ENCODE measurements at regions not wholly inside any gene's neighbourhood (a gene's known extent, or its start where the extent isn't known, plus 50 kb on each side); places are given as distances from the start of the nearest gene placed in this dataset.
"Not testable (repeated sequence)": the region's sequence is repeated elsewhere in the genome, so short reads cannot be mapped to it uniquely, and the experiment has no call there.

DNA sequence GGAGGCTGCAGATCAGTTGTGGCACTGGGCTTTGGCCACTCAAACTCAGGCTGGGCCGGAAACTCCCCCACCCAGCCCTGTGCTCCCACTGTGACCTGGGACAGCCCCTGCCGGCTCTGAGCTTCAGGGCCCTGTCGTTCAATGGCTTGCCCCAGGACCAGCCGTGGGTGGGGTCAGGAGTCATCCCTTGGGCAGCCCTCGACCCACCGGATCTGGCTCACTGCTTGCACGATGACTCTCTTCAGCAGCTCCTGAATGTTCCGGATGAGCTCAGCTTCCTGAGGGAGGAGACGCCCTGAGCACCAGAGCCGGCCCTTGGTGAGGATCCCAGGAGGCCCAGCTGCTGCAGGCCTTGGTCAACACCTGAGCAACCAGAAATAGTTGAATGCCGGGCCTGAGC is 1544.2 kb upstream of the USP9Y start:
- TF ChIP-seq, protein P1, sequence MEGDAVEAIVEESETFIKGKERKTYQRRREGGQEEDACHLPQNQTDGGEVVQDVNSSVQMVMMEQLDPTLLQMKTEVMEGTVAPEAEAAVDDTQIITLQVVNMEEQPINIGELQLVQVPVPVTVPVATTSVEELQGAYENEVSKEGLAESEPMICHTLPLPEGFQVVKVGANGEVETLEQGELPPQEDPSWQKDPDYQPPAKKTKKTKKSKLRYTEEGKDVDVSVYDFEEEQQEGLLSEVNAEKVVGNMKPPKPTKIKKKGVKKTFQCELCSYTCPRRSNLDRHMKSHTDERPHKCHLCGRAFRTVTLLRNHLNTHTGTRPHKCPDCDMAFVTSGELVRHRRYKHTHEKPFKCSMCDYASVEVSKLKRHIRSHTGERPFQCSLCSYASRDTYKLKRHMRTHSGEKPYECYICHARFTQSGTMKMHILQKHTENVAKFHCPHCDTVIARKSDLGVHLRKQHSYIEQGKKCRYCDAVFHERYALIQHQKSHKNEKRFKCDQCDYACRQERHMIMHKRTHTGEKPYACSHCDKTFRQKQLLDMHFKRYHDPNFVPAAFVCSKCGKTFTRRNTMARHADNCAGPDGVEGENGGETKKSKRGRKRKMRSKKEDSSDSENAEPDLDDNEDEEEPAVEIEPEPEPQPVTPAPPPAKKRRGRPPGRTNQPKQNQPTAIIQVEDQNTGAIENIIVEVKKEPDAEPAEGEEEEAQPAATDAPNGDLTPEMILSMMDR (IDR thresholded peaks at IDR 0.05) = not testable (repeated sequence)
- TF ChIP-seq POLR2A (IDR thresholded peaks at IDR 0.05) = not testable (repeated sequence)

All from Peyer's patch (tissue), 4 donors.